HepG2 (cell line): ENCODE measurements at regions not wholly inside any gene's neighbourhood (a gene's known extent, or its start where the extent isn't known, plus 50 kb on each side); places are given as distances from the start of the nearest gene placed in this dataset.

Experiments used
- ATAC-seq: fragments of 200-7000 bp; cut with Tn5 transposase; 3 replicates; pipeline ENCODE4 v1.9.1; 2020; ENCODE audit warnings: mild to moderate bottlenecking, moderate library complexity
- BruUV-seq: library from RNA; stranded (reverse); fragments of 400-500 nt; replicated peaks from 2 replicates; lab custom pipeline; 2021; lab: Mats Ljungman, UMichigan
- CTCF ChIA-PET: fragments of 300-600 bp; formaldehyde crosslinking; extraction: SDS; loops from one replicate; lab custom pipeline; 2021; ENCODE audit warnings: low total read pairs, inconsistent platforms, low intra/inter-chr PET ratio; lab: Yijun Ruan, JAX
- POLR2A ChIA-PET: fragments of 350-600 bp; sonication (Branson Sonifier 250); formaldehyde crosslinking; loops from one replicate; lab custom pipeline; 2020; ENCODE audit warnings: antibody characterized with exemption, inconsistent platforms; lab: Yijun Ruan, JAX
- DNase-seq: peaks from one replicate; pipeline ENCODE4 v3.0.0-alpha.2; 2015; ENCODE audit warnings: low spot score
- FAIRE-seq: peaks from 3 replicates; lab custom pipeline; 2011; peaks lifted over from hg19 to GRCh38; lab: Jason Lieb, UNC
- H2AFZ ChIP-seq: one replicate; pipeline ENCODE4 v1.6.1; 2011; ENCODE audit warnings: low read length, inconsistent platforms
- H3K27ac ChIP-seq: fragments of 300-600 bp; 3 replicates; pipeline ENCODE4 v1.8.0; 2011; ENCODE audit warnings: mixed run types, mild to moderate bottlenecking, mixed read lengths, low read length, inconsistent platforms; ENCODE audit not compliant: insufficient read depth; ENCODE audit errors: extremely low read length
- H3K27me3 ChIP-seq, 2 experiments: fragments of 200-600 bp in 1 of 2; 2 replicates in 1 of 2; 3 replicates in 1 of 2; pipeline versions ENCODE4 v1.6.0 to v1.8.0; 2011; ENCODE audit warnings: low read length in 2 of 2, mild to moderate bottlenecking in 2 of 2, moderate library complexity in 2 of 2, inconsistent platforms in 1 of 2; ENCODE audit not compliant: insufficient read depth in 2 of 2, control insufficient read depth in 1 of 2
- H3K36me3 ChIP-seq, 2 experiments: fragments of 200-600 bp in 1 of 2; replicated peaks in 1 of 2; 2 replicates in 1 of 2; 3 replicates in 1 of 2; pipeline versions ENCODE4 v1.5.1 to v1.8.0; 2011; ENCODE audit warnings: low read length in 2 of 2, inconsistent platforms in 1 of 2; ENCODE audit not compliant: insufficient read depth in 2 of 2, control insufficient read depth in 1 of 2
- H3K4me1 ChIP-seq: 2 replicates; pipeline ENCODE4 v1.5.1; 2012; ENCODE audit warnings: low read length, inconsistent platforms; ENCODE audit not compliant: insufficient read depth
- H3K4me2 ChIP-seq: 2 replicates; pipeline ENCODE4 v1.6.0; 2011; ENCODE audit warnings: low read depth, low read length, inconsistent platforms
- H3K4me3 ChIP-seq, 3 experiments: fragments of 200-600 bp in 1 of 3; sonication (generic), shearing (Covaris generic) in 1 of 3; replicated peaks in 1 of 3; 2 replicates each; pipeline ENCODE4 v1.5.1; 2011 to 2016; ENCODE audit warnings: low read length in 3 of 3, inconsistent platforms in 2 of 3, low read depth in 2 of 3, mild to moderate bottlenecking in 2 of 3, control low read depth in 1 of 3, mixed read lengths in 1 of 3; ENCODE audit not compliant: insufficient read depth in 1 of 3
- H3K79me2 ChIP-seq: one replicate; pipeline ENCODE4 v1.6.1; 2011; ENCODE audit warnings: low read length, inconsistent platforms; ENCODE audit not compliant: insufficient read depth
- H3K9ac ChIP-seq: 2 replicates; pipeline ENCODE4 v1.6.0; 2011; ENCODE audit warnings: mild to moderate bottlenecking, low read depth, low read length, inconsistent platforms; ENCODE audit not compliant: insufficient read depth
- H3K9me3 ChIP-seq: 2 replicates; pipeline ENCODE4 v1.5.1; 2012; ENCODE audit warnings: mild to moderate bottlenecking, low read length
- H4K20me1 ChIP-seq: 2 replicates; pipeline ENCODE4 v1.6.0; 2011; ENCODE audit warnings: inconsistent platforms, mild to moderate bottlenecking, low read length, moderate library complexity; ENCODE audit not compliant: insufficient read depth
- HNRNPLL ChIP-seq: fragments of 200-400 bp; formaldehyde crosslinking; IDR thresholded peaks from 2 replicates; pipeline ENCODE4 v1.6.1; 2017; ENCODE audit warnings: mild to moderate bottlenecking, low read depth, low read length; ENCODE audit not compliant: poor library complexity, severe bottlenecking
- KAT7 ChIP-seq: IDR thresholded peaks from 2 replicates; pipeline ENCODE4 v1.6.1; 2018; ENCODE audit warnings: borderline replicate concordance, missing compliant biosample characterization
- KDM5B ChIP-seq: sonication (generic); formaldehyde crosslinking; IDR thresholded peaks from 2 replicates; pipeline ENCODE4 v1.4.0; 2020; ENCODE audit warnings: missing genetic modification reagents, mild to moderate bottlenecking, borderline replicate concordance
- NFE2 ChIP-seq: sonication (generic); formaldehyde crosslinking; IDR thresholded peaks from 2 replicates; pipeline ENCODE4 v1.4.0; 2020; ENCODE audit warnings: missing genetic modification reagents
- NR2F1 ChIP-seq, 2 experiments: fragments of 450-650 bp in 1 of 2; formaldehyde crosslinking in 1 of 2; IDR thresholded peaks; 2 replicates each; pipeline versions ENCODE4 v1.5.0 to v1.6.1; 2016 to 2020; ENCODE audit warnings: mild to moderate bottlenecking in 1 of 2, missing compliant biosample characterization in 1 of 2, missing genetic modification reagents in 1 of 2, moderate library complexity in 1 of 2
- PCBP1 ChIP-seq: fragments of 200-400 bp; formaldehyde crosslinking; IDR thresholded peaks from 2 replicates; pipeline ENCODE4 v1.6.1; 2017; ENCODE audit warnings: mild to moderate bottlenecking, low read depth, low read length, borderline replicate concordance
- POLR2A ChIP-seq, 2 experiments: IDR thresholded peaks; 2 replicates each; pipeline ENCODE4 v1.6.1; 2011; ENCODE audit warnings: low read depth in 2 of 2, low read length in 2 of 2, mild to moderate bottlenecking in 1 of 2, moderate library complexity in 1 of 2; ENCODE audit not compliant: insufficient read depth in 1 of 2
- SCMH1 ChIP-seq: sonication (generic); formaldehyde crosslinking; IDR thresholded peaks from 2 replicates; pipeline ENCODE4 v1.9.0; 2021; ENCODE audit warnings: missing genetic modification reagents, mild to moderate bottlenecking, borderline replicate concordance
- YEATS2 ChIP-seq: sonication (generic); formaldehyde crosslinking; IDR thresholded peaks from 2 replicates; pipeline ENCODE4 v1.4.0; 2020; ENCODE audit warnings: missing genetic modification reagents, borderline replicate concordance
- ZBTB21 ChIP-seq: sonication (generic); formaldehyde crosslinking; IDR thresholded peaks from 2 replicates; pipeline ENCODE4 v1.4.0; 2020; ENCODE audit warnings: missing genetic modification reagents
- ZFP36L2 ChIP-seq: sonication (generic); formaldehyde crosslinking; IDR thresholded peaks from 2 replicates; pipeline ENCODE4 v1.4.0; 2020; ENCODE audit warnings: missing genetic modification reagents
- ZKSCAN8 ChIP-seq: IDR thresholded peaks from 2 replicates; pipeline ENCODE4 v1.6.1; 2016; ENCODE audit warnings: borderline replicate concordance, missing genetic modification reagents, missing compliant biosample characterization
- WGBS: methylation state at CpG from one replicate; pipeline ENCODE4 v1.1.6; 2017; ENCODE audit warnings: low lambda C conversion rate; 5-methylcytosine and 5-hydroxymethylcytosine counted together
- in situ Hi-C: cut with HindIII; loops from 2 replicates; pipeline ENCODE4 v1.10.0; 2017; ENCODE audit warnings: low pct_unique_long_range_greater_than_20kb; ENCODE audit not compliant: extremely low pct_ligation_motif_present
- intact Hi-C: fragments of 100-400 bp; cut with micrococcal nuclease; formaldehyde crosslinking; loops from one replicate; pipeline ENCODE4 v1.10.0; 2022; ENCODE audit not compliant: unreplicated experiment
- TF ChIP-seq, protein P1 (sequence below): sonication (generic); formaldehyde crosslinking; IDR thresholded peaks from 2 replicates; pipeline ENCODE4 v1.5.0; 2020; ENCODE audit warnings: mild to moderate bottlenecking, missing genetic modification reagents, borderline replicate concordance
- TF ChIP-seq, protein P2 (sequence below): sonication (generic); formaldehyde crosslinking; IDR thresholded peaks from 2 replicates; pipeline ENCODE4 v1.5.0; 2020; ENCODE audit warnings: mild to moderate bottlenecking, missing genetic modification reagents, borderline replicate concordance
- TF ChIP-seq, protein P3 (sequence below): sonication (generic); formaldehyde crosslinking; IDR thresholded peaks from 2 replicates; pipeline ENCODE4 v1.8.0; 2022; ENCODE audit warnings: missing genetic modification reagents, mild to moderate bottlenecking, moderate library complexity, borderline replicate concordance
- TF ChIP-seq, protein P4 (sequence below): IDR thresholded peaks from 2 replicates; pipeline ENCODE4 v1.6.1; 2016; ENCODE audit warnings: missing biosample characterization, missing genetic modification reagents, low read depth

DNA sequence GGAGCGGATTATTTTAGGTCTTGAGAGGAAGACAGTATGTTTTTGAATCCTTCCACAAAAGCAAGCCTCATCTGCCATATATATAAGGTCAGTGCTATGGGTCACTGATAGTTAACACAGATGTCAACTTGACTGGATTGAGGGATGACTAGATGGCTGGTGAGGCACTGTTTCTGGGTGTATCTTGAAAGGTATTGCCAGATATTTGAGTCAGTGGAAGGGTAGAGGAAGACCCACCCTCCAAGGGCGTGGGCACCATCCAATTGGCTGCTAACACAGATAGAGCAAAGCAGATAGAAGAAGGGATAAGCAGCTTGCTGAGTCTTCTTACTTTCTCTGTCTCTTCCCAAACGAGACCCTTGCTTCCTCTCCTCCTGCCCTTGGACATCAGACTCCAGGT is 185.0 kb upstream of the BTG1 start:
- ATAC-seq = no peak
- in situ Hi-C loops = no loop called here
- no peaks in the 10 kb centered on the region for H3K36me3 ChIP-seq
- no peaks in the 10 kb centered on the region for H3K79me2 ChIP-seq
- no peaks in the 10 kb centered on the region for H3K4me1 ChIP-seq
- ChIA-PET CTCF (no interaction called here), POLR2A (no interaction called here)
- no peak for DNase-seq
- no peak overlapping the region for H3K9ac ChIP-seq
- no peak for FAIRE-seq
- no peak overlapping the region for H3K4me2 ChIP-seq
- H3K9me3 ChIP-seq = no peaks in the 10 kb centered on the region
- H2AFZ ChIP-seq = no peak overlapping the region
- H3K27me3 ChIP-seq = no peaks in the 10 kb centered on the region; a peak in 1 of 5 replicates
- no peak overlapping the region for H3K27ac ChIP-seq
- H4K20me1 ChIP-seq = no peaks in the 10 kb centered on the region
- H3K4me3 ChIP-seq = no peak overlapping the region
- intact Hi-C loops = no loop called here
- 0% methylated on average over 2 of the region's 3 CpGs for WGBS
- BruUV-seq = no TSS peak
- TF ChIP-seq KDM5B = no peak
- TF ChIP-seq, protein P1, sequence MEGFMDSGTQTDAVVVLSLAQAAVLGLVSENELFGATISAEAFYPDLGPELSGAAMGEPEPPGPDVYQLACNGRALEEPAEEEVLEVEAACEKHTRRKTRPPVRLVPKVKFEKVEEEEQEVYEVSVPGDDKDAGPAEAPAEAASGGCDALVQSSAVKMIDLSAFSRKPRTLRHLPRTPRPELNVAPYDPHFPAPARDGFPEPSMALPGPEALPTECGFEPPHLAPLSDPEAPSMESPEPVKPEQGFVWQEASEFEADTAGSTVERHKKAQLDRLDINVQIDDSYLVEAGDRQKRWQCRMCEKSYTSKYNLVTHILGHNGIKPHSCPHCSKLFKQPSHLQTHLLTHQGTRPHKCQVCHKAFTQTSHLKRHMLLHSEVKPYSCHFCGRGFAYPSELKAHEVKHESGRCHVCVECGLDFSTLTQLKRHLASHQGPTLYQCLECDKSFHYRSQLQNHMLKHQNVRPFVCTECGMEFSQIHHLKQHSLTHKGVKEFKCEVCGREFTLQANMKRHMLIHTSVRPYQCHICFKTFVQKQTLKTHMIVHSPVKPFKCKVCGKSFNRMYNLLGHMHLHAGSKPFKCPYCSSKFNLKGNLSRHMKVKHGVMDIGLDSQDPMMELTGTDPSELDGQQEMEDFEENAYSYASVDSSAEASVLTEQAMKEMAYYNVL (CRISPR knock-in tag) = no peak
- TF ChIP-seq, protein P2, sequence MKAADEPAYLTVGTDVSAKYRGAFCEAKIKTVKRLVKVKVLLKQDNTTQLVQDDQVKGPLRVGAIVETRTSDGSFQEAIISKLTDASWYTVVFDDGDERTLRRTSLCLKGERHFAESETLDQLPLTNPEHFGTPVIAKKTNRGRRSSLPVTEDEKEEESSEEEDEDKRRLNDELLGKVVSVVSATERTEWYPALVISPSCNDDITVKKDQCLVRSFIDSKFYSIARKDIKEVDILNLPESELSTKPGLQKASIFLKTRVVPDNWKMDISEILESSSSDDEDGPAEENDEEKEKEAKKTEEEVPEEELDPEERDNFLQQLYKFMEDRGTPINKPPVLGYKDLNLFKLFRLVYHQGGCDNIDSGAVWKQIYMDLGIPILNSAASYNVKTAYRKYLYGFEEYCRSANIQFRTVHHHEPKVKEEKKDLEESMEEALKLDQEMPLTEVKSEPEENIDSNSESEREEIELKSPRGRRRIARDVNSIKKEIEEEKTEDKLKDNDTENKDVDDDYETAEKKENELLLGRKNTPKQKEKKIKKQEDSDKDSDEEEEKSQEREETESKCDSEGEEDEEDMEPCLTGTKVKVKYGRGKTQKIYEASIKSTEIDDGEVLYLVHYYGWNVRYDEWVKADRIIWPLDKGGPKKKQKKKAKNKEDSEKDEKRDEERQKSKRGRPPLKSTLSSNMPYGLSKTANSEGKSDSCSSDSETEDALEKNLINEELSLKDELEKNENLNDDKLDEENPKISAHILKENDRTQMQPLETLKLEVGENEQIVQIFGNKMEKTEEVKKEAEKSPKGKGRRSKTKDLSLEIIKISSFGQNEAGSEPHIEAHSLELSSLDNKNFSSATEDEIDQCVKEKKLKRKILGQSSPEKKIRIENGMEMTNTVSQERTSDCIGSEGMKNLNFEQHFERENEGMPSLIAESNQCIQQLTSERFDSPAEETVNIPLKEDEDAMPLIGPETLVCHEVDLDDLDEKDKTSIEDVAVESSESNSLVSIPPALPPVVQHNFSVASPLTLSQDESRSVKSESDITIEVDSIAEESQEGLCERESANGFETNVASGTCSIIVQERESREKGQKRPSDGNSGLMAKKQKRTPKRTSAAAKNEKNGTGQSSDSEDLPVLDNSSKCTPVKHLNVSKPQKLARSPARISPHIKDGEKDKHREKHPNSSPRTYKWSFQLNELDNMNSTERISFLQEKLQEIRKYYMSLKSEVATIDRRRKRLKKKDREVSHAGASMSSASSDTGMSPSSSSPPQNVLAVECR (CRISPR knock-in tag) = no peak
- TF ChIP-seq, protein P3, sequence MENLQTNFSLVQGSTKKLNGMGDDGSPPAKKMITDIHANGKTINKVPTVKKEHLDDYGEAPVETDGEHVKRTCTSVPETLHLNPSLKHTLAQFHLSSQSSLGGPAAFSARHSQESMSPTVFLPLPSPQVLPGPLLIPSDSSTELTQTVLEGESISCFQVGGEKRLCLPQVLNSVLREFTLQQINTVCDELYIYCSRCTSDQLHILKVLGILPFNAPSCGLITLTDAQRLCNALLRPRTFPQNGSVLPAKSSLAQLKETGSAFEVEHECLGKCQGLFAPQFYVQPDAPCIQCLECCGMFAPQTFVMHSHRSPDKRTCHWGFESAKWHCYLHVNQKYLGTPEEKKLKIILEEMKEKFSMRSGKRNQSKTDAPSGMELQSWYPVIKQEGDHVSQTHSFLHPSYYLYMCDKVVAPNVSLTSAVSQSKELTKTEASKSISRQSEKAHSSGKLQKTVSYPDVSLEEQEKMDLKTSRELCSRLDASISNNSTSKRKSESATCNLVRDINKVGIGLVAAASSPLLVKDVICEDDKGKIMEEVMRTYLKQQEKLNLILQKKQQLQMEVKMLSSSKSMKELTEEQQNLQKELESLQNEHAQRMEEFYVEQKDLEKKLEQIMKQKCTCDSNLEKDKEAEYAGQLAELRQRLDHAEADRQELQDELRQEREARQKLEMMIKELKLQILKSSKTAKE (CRISPR knock-in tag) = no peak
- TF ChIP-seq SCMH1 (CRISPR knock-in tag) = no peak
- no peak for TF ChIP-seq KAT7 (CRISPR knock-in tag)
- TF ChIP-seq ZBTB21 (CRISPR knock-in tag) = no peak
- TF ChIP-seq, protein P4, sequence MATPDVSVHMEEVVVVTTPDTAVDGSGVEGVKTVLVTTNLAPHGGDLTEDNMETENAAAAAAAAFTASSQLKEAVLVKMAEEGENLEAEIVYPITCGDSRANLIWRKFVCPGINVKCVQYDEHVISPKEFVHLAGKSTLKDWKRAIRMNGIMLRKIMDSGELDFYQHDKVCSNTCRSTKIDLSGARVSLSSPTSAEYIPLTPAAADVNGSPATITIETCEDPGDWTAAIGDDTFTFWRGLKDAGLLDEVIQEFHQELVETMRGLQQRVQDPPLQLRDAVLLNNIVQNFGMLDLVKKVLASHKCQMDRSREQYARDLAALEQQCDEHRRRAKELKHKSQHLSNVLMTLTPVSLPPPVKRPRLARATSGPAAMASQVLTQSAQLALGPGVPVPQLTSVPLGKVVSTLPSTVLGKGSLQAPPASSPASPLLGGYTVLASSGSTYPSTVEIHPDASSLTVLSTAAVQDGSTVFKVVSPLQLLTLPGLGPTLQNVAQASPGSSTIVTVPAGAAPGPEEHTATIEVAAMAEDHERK = no peak
- TF ChIP-seq ZFP36L2 (CRISPR knock-in tag) = no peak
- TF ChIP-seq NFE2 (CRISPR knock-in tag) = no peak
- TF ChIP-seq PCBP1 = no peak
- TF ChIP-seq ZKSCAN8 = no peak
- TF ChIP-seq HNRNPLL = no peak
- TF ChIP-seq POLR2A (IDR thresholded peaks at IDR 0.05; ENCODE audit: insufficient read depth in 1 of 2, low read depth in 2 of 2, low read length in 2 of 2) = no peak
- TF ChIP-seq NR2F1 (CRISPR knock-in tag; IDR thresholded peaks at IDR 0.05) = no peak
- TF ChIP-seq YEATS2 (CRISPR knock-in tag) = no peak
- TF ChIP-seq, all 625 proteins: peak for 0
